GM12891 (cell line): ENCODE measurements at regions not wholly inside any gene's neighbourhood (a gene's known extent, or its start where the extent isn't known, plus 50 kb on each side); places are given as distances from the start of the nearest gene placed in this dataset.

ENCODE experiments used
- PAX5 ChIP-seq: IDR thresholded peaks from 2 replicates; pipeline ENCODE4 v1.6.1; 2011; ENCODE audit warnings: low read length, moderate library complexity, mild to moderate bottlenecking; ENCODE audit not compliant: insufficient read depth, severe bottlenecking
- POLR2A ChIP-seq: IDR thresholded peaks from 2 replicates; pipeline ENCODE4 v1.6.1; 2011; ENCODE audit warnings: low read depth, low read length, control low read depth
- POLR2AphosphoS5 ChIP-seq: IDR thresholded peaks from 2 replicates; pipeline ENCODE4 v1.6.1; 2011; ENCODE audit warnings: low read depth, low read length, control low read depth
- TAF1 ChIP-seq: IDR thresholded peaks from 2 replicates; pipeline ENCODE4 v1.6.1; 2011; ENCODE audit warnings: low read depth, low read length, control low read depth

DNA sequence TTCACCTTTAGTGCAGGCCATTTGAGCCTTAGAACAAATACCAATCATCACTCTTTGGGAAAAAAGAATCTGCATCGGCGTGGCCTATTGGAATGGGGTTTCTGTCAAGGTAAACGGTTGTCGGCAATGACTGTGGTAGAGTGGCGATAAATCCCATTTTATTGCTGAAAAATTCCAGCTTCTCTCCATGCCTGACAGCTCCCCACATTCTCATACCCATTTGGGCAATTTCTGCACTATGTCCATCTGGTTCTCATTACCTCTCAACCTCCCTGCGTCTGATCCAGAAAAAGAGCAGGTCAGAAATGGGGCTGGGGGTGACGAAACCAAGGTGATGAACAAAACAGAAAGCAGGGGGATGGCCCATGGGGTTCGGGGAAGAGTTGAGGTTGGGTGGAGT, 254.0 kb downstream of the MEIS1 start:
- TF ChIP-seq TAF1 (no peak), POLR2A (no peak), POLR2AphosphoS5 (no peak), PAX5 (no peak)
